ENCODE measurements at regions not wholly inside any gene's neighbourhood (a gene's known extent, or its start where the extent isn't known, plus 50 kb on each side); places are given as distances from the start of the nearest gene placed in this dataset.

- POLR2A ChIA-PET (ENCODE audit: low non-redundant PET), result no interaction called here
- no peak for DNase-seq (ENCODE audit: low spot score)
- H3K27ac ChIP-seq, result no peak overlapping the region
- CTCF ChIA-PET, result interaction anchor here (0.6 kb wide), 1 partner anchor 1752 kb away, joined by 3 read pairs; no protein-coding TSS in a partner anchor
- no peak for TF ChIP-seq CTCF (conservative IDR thresholded peaks at IDR 0.05; ENCODE audit: low read depth)
These were observed 136.4 kb downstream of the KLF6 start for GRCh38 chr10:3648576-3648975.

GRCh38 chr10:3648170-3648569 lies 136.8 kb downstream of the KLF6 start:
- no peak for DNase-seq (ENCODE audit: low spot score)
- TF ChIP-seq CTCF (conservative IDR thresholded peaks at IDR 0.05; ENCODE audit: low read depth), result no peak
- no peak overlapping the region for H3K27ac ChIP-seq
- ChIA-PET CTCF (no interaction called here), POLR2A (ENCODE audit: low non-redundant PET) (no interaction called here)

GRCh38 chr10:3647074-3647473 lies 137.9 kb downstream of the KLF6 start:
- POLR2A ChIA-PET (ENCODE audit: low non-redundant PET), result no interaction called here
- no peak overlapping the region for H3K27ac ChIP-seq
- no peak for TF ChIP-seq CTCF (conservative IDR thresholded peaks at IDR 0.05; ENCODE audit: low read depth)
- CTCF ChIA-PET, result no interaction called here
- no peak for DNase-seq (ENCODE audit: low spot score)

GRCh38 chr10:3645406-3645805 lies 139.6 kb downstream of the KLF6 start:
- no peak for DNase-seq (ENCODE audit: low spot score)
- CTCF ChIA-PET, result no interaction called here
- TF ChIP-seq CTCF (conservative IDR thresholded peaks at IDR 0.05; ENCODE audit: low read depth), result no peak
- POLR2A ChIA-PET (ENCODE audit: low non-redundant PET), result no interaction called here
- H3K27ac ChIP-seq, result no peak overlapping the region

- no peak for TF ChIP-seq CTCF (conservative IDR thresholded peaks at IDR 0.05; ENCODE audit: low read depth)
- H3K27ac ChIP-seq, result no peak overlapping the region
- no peak for DNase-seq (ENCODE audit: low spot score)
- POLR2A ChIA-PET (ENCODE audit: low non-redundant PET), result no interaction called here
- CTCF ChIA-PET, result no interaction called here
These were observed 144.2 kb downstream of the KLF6 start for GRCh38 chr10:3640816-3641215.

GRCh38 chr10:3639546-3639945 lies 145.5 kb downstream of the KLF6 start:
- POLR2A ChIA-PET (ENCODE audit: low non-redundant PET), result no interaction called here
- TF ChIP-seq CTCF (conservative IDR thresholded peaks at IDR 0.05; ENCODE audit: low read depth), result no peak
- no peak overlapping the region for H3K27ac ChIP-seq
- CTCF ChIA-PET, result no interaction called here
- DNase-seq (ENCODE audit: low spot score), result no peak
